HS-27A (cell line): ENCODE measurements at regions not wholly inside any gene's neighbourhood (a gene's known extent, or its start where the extent isn't known, plus 50 kb on each side); places are given as distances from the start of the nearest gene placed in this dataset.

Experiments
- DNase-seq: peaks from one replicate; pipeline ENCODE4 v3.0.0-alpha.2; 2012; ENCODE audit warnings: low read depth, missing footprints

DNA sequence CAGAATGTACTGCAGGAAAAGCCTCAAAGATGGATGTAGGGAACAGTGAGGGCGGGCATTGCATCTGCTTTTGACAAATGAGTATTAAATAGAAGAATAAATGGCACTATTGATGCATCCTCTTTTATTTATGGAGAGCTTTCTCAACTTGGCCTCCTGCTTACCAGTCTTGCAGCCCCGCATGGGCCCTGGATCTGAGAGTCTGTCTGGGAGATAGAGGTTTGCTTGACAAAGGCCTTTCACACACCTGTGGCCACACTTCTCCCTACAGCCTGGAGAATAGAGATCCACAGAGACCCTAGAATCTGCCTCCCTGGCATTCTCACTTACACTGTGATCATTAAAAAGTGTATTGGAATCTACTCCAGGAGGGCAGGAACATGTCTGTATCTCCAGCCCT, 203.8 kb upstream of the CDH4 start:
- no peak for DNase-seq

DNA sequence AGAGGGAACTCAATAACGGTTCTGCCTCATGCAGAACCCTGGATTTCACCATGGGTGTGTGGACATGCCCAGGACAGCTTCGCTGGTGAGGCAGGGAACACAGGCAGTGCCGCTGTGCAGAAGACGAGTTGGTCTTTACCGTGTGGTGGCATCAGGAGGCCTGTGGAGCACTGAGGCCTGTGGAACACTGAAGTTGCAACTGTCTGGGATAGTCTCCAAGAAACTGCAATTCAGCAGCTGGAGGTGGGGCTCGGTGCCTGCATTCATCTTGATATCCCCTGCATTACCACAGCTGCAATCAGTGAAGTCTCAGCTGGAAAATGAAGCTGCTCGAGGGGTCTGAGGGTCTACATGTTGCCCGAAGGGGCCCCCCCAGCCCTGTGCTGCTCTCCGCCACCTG, 202.4 kb upstream of the CDH4 start:
- DNase-seq, result no peak

DNA sequence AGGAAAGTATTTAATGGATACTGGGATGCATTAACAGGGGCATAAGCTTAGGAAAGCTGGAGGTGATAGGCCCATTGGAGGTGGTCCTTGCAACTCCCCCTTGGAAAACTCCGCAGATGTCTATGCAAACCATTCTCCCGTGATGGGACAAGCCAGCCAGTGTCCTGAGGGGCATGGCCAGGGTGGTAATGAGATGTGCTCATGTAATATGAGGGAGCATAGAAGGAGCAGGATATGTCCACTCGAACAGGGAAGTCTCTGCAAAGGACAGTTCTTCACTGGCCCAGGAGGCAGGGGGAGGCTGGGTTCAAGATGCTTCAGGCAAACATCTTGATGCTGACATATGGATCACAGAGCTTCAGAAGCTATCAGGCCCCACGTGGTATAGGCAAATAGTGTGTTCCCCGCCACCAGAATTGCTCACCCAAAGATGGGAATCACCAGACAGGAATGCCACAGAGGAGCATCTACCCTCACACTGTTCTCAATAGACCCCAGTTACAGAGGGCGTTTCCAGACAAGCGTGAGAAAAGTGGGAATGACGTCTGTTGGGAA, 201.6 kb upstream of the CDH4 start:
- DNase-seq, result no peak

DNA sequence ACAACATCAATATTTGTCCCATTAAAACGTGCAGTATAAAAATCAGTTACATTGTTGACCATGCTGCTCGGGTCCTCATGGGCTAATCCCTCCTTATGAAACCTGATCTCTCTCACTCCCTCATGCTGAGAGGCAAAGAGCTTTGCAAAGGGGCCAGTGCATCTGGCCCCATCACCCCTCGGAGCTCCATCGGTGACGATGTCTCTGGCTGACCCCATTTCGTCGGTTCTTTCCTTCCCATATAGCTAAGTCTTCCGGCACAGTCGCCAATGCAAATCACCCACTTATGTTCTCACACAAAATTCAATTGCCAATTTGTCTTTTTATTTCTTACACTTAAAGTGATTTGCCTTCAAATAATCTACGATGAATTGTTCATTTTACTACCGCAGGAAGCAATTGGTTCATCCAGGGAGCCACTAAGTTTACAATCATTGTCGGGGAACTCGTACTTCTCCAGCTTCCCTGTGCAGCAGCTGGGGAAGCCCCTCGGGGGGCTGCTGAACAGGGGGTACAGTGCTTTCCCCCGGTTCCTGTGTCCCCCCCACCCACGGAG, 199.8 kb upstream of the CDH4 start:
- DNase-seq, result no peak

DNA sequence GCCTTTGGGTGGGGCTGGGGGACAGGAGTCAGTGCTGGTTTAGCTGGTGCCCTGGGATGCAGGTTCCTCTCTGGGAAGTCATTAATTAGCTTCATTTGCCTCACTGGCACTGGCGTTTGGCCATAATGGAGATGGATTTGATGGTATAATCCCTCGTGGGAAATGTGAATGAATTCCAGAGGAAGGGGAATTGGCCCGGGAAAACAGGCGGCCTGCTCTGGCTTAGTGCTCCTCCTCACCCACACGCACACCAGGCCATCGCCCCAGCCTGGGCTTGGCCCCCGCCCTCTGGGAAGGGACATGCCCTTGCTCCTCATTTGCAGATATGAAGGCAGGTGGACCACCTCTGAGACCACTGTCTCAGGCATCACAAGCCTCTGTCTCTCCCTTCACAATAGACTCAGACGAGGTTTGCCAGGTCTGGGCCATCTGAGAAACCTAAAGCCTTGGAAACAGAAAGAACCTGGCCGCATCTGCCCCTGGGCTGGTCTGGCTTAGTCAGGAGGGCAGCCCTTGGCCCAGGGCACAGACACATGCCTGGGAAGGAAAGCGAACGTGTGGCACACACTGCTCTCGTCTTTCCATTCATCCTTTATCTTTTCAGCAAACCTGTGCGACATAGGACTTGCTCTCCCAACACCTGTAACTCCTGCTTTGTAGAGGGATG, 199.2 kb upstream of the CDH4 start:
- no peak for DNase-seq

DNA sequence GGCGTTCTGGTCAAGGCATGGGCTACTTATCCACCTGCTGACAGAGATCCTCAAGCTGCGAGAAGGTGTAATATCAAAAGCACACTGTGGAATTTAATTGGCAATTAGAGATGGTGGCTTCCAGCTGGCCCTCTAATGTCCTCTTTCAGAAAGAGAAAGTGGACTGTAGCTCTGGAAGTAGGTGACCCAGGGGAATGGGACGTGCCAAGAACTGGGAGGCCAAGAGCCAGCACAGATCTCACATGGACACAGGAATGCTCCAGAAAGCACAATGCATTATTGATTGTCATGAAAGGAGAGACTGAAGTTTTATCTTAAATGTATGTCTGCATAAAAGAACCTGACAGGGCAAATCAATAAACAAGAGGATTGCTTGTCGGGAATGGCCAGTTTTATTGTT, 198.6 kb upstream of the CDH4 start:
- DNase-seq, result no peak

DNA sequence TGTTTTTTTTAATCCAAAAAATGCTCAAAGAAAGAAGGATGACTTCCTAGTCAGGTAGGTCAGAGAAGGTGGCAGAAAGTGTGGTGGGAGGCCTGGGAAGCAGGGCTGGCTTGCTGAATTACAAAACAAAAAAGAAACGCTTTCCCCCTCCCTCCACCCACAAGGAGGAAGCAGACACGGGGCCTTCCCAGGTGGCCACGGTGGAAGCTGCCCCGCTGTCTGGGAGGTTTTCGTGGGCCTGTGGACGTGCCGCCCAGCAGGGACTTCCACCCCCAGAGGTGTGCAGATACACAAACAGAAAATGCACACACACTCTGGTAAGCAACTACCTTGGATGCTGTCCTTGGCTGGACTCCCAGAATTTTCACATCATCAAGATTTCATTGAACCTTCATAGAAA, 198.2 kb upstream of the CDH4 start:
- DNase-seq, result no peak

DNA sequence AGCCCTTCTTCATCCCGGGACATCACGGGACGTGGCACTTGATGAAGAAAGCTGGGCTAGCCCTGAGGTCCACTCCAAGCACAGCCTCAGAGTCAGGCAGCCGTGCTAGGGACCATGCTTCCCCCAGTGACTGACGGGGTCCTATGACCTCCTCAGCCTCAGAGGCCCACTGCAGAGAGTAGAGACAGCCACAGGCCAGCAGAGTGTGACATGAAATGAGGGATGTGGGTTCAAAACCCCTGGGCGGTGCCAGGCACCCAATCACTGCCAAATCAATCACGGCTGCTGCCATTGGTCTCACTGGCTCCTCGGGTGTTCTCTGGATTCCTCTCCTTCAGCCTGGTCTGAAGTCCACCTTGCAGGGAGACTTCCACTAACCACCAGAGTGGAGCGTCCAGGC, 197.7 kb upstream of the CDH4 start:
- no peak for DNase-seq

DNA sequence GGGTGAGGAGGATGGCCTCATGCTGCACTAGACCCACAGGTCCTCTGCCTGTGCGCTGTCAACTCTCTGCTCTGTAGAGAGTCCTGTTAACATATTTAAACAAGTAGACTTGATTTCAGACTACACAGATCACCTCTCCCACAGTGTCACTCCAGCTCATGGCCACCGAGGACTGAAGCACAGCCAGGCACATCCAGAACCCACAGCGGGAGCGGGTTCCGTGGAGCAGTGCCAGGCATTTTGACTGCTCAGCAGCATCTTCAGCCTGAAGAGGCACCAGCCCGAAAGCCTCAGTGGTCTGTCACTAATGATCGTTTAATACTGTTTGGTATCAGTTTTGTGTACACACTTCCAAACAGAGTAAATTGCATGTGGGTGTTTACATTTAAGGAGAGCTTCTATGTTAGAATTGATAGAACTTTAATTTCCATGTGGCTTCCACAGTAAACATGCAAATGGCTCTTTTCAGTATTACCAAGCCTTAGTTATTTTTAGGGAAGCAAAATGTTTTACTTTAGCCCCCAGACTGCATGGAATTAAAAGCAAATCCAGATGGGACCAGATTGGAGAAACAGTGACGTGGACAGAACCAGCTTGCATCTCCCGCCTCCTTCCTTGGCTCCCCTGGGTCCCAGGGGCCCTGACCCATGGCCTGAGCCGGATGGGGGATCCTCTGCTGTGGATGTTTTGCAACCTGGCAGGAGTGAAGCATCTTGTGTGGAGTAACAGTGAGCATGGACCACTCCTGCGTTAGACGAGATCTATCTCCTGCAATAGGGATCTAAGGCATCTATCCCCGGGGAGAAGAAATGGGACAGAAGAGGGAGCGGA, 196.7 kb upstream of the CDH4 start:
- no peak for DNase-seq

DNA sequence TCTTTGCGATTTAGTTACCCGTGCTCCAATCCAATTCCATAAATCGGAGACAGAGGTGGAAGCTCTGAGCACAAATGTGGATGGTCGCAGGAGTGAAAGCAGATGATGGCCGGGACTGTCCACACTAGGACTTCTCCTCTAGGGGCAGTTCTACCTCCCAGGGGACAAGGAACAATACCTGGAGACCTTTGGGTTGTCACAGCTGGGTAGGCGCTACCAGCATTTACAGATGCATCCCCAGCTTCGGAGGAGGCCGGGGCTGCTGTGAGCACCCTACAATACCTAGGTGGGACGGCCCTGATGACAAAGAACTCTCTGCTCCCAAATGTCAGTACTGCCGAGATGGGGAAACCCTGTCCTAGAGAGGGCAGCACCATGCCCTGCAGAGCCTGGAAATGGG, 195.9 kb upstream of the CDH4 start:
- no peak for DNase-seq

DNA sequence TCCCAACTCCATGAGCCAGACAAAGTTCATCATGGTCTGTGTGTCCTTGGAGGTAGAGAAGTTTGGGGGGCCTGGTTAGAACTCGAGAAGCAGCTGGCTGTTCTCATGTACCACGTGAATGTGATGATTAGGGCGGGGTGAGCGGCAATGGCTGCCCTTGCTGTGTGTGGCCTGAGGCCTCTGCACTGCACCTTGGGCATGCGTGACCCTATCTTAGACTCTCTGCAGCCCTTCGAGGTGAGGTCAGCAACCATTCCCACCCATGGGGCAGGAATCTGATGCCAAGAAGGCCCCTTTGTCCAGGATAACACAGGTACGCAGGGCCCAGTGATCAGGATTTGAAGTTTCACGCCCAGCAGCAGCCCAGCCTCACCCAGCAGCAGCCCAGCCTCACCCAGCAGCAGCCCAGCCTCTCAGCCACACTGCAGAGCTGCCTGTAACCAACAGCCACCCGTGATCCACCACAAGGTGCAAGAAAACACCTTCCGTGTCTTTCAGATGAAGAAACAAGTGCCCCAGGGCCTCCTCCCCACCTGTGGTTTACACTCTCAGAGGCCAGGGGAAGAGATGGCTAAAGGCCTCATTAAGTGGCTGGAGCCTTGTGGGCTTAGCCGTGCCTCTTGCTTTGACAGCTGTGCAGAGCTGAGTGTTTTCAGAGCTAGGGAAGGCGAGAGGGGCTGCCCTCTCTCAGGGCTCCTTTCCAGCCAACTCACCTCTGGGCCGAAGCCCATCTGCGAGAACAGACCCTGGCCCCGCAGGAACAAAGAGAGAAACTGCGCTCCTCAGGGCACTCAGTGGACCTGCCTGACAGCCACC, 195.2 kb upstream of the CDH4 start:
- no peak for DNase-seq

DNA sequence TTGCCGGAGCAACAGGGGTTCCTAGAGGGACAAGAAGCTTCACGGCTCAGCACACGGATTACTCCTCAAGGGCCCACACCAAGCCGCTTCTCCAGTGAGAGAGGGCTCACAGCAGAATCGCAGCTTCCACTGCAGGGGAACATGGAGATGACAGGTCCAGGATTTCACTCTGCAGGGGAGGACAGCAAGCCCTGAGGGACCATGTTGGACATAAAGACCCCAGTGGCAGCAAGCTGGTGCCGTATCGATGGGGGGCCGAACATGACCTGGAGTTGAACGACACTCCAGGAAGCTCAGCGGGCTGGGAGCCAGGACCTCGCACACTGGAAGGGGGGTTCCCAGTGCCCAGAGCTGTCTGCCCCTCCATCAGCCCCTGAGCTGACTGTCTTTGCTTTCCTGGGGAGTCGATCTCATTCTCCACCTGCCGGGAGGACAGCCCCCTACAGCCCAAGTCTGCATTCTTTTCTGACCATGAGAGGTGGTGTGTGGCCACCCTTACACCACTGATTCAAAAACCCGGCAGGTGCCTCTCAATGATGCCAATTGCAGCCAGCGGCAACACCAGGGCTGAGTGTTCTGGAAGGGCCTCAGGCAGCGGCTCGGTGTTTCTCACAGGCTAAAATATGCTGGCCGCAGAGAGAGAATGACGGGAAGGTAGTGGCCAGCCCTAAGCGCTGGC, 194.5 kb upstream of the CDH4 start:
- no peak for DNase-seq

DNA sequence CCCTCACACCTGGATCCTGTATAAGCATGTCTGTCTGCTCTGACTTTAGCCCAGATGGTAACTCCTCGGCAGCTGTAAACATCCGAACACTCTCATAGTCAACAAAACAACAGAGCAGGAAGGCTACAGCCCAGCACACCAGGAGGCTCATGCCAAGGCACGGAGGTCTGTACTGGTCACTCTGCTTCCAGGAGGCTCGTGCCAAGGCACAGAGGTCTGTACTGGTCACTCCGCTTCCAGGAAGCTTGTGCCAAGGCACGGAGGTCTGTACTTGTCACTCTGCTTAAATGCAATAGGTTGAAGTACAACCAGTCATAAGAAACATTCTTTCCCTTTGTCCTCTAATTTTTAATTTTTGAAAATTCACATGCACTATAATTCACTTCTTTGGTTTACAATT, 190.1 kb upstream of the CDH4 start:
- no peak for DNase-seq

DNA sequence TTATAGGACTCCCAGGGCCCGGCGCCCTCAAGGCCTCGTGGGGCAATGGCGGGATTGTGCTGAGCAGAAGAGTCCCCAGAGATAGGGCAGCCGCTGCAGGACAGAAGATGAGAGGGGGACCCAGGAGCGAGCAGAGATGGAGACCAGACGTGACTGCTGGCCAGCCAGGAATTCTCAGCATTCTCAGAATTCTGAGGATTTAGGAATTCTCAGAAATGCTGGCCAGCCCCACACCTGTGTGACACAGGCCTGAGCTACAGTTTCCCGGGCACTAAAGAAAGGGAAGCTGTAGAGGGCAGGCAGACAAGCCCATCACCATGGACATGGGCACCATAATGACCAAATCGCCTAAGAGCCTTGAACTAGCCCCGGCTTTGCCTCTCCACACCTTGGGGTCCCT, 186.2 kb upstream of the CDH4 start:
- no peak for DNase-seq

DNA sequence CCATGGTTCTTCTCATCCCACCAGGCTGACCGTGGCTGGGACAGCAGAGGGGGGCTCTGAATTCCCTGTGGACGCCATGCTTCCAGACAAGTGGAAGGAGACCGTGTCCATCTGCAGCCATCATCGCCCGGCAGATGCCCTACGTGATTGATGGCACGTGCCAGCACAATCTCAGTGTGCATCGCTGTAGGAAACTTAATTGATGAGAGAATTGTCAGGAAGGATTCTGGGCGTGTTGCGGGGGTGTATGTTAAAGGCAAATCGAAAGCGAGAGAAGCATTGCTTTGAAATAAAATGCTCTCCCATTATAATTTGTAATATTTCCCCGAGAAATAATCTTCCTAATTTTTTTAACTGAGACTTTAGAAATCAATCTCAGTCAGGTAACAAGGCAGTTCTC, 185.5 kb upstream of the CDH4 start:
- DNase-seq, result no peak

DNA sequence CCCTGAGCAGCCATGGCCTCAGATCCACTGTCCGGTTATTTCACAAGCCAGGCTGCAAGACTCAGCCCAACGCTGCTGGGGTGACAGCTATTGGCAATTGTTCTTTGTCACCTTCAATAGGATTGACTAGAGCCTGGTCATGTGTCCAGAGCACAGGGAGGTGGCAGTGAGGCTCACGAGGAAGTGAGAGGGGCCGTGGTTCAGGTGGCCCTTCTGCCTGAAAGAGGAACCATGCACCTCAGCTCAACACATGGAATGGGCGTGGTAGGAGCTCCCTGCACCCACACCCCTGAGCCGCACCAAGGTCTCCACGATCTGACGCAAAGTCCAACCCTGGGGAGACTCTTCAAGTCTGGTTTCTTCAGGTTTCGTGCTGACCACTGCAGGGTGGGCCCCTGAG, 184.8 kb upstream of the CDH4 start:
- no peak for DNase-seq

DNA sequence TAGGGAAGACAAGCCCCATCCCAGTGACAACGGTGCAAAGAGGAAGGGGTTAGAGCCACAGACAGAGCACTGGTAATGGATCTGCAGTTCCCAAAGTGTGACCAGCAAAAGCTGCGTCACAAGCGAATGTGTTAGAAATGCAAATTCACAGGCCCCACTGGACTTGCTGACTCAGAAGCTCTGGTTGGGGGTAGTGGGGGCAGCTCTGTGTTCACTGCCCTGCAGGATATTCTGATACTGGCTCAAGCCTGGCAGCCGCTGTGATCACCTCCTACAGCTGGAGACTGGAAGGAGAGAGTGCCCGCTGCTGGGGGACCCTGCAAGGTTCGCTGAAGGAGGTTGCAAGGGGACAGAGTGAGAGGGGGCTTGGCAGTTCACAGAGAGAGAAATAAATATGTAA, 179.7 kb upstream of the CDH4 start:
- DNase-seq, result no peak

DNA sequence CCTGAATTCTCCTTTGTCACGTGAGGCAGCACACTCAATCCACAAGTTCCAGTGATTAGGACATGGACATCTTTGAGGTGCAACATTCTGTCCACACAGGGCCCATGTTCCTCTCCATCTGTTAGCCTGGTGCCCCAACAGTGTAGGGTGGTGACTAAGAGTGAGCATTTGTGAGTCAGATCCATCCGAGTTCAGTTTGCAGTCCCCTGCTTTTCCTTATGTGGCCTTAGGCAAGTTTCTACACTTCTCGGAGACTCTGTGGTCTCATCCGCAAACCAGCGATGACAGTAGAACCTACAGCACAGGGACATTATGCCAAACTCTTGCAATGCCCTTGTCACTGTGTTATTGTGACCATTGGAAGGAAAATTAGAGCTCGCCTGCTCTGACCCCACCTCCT, 178.7 kb upstream of the CDH4 start:
- DNase-seq, result no peak

DNA sequence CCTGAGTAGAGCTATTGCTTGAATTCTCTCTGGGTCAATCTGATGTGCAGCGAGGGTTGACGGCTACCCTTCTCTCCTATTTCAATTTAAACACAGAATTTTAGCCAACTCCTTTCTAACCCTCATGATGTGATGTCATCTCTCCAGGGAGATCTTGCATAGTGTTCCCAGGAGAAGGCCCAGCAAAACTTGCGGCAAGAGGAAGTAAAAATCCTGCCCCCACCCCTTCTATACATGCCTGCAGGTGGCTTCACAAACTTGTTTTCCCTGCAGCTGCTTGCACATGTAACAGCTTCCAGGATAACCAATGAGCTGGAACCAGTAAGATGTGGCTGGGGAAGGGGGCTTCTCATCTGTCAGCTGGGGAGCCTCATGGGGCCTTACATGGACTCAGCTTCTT, 169.3 kb upstream of the CDH4 start:
- no peak for DNase-seq

DNA sequence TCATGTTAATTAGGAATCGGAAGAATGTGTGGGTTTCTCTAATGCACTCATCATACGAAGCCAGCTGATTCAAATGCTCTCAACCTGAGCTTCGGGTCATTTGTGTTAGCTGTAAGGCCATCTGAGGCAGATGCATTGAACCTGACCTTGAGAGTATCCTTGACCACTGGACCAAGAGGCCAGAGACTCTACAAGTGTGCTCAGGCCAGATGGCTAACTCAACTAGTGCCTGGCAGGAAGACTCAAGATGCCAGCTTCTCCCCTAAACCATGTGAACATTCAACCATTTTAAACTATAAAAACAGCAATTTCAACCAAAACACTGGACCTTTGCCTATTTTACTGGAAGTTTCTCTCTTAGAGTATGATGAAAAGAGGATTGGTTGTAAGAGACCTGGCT, 168.6 kb upstream of the CDH4 start:
- no peak for DNase-seq

DNA sequence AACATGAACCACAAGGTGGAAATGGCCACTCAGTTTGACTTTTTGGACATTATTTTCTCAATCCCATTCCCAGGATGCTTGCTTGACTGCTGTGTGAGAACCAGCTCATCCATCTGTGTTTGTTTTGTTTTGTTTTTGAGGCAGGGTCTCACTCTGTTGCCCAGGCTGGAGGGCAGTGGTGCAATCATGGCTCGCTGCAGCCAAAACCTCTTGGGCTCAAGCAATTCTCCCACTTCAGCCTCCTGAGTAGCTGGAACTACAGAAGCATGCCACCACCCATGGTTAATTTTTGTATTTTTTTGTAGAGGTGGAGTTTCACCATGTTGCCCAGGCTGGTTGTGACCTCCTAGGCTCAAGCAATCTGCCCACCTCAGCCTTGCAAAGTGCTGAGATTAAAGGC, 166.0 kb upstream of the CDH4 start:
- DNase-seq, result no peak

DNA sequence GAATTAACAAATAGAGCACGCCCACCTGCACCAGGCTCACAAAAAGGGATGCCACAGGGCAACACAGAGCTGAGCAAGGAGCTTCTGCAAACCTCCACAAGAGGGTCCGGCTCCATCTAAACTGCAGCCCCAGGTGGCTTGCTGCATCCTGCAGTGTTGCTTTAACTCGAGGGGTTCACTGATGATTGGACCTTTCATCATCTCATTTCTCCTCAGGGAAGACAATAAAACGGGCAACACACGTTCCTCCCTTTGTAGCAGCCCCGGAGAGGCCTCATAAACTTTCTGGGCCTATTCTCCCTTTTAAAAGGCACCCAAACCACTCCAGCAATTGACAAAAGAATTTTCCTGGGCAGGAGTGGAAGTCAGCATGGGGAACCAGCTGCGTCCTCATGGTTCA, 161.5 kb upstream of the CDH4 start:
- DNase-seq, result no peak
